Right forelimb (tissue), 1 donor: ENCODE measurements at regions not wholly inside any gene's neighbourhood (a gene's known extent, or its start where the extent isn't known, plus 50 kb on each side); places are given as distances from the start of the nearest gene placed in this dataset.

Experiments used
- DNase-seq: peaks from one replicate; pipeline ENCODE4 v3.0.0-alpha.2; 2018

DNA sequence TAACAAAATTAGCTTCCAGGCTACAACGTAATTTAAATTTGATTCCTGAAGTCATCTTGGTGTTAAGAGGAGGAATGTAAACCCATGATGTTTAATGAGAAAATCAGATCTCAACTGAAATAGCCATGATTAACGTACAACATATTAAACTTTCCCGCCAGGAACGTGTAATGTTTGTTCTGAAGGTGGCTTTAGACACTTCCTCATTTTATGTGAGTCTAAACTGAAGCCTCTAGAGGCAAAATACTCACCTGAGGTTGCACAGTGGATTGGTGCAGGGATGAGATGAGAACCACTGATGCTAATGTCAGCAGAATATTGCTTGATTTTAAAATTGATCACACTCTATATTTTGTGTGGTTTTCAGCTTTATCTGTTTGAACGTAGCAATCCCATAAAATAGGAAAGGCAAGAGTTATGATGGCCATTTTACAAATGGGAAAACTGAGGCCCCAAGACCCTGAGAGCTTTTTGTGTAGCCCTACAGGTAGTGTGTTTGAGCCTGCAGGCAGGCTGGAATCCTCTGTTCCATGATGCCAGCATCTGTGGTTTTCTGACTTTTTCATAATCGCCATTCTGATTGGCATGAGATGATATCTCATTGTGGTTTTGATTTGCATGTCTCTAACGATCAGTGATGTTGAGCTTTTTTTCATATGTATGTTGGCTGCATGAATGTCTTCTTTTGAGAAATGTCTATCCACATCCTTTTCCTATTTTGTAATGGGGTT, 243.7 kb upstream of the BMPER start:
- DNase-seq = no peak

DNA sequence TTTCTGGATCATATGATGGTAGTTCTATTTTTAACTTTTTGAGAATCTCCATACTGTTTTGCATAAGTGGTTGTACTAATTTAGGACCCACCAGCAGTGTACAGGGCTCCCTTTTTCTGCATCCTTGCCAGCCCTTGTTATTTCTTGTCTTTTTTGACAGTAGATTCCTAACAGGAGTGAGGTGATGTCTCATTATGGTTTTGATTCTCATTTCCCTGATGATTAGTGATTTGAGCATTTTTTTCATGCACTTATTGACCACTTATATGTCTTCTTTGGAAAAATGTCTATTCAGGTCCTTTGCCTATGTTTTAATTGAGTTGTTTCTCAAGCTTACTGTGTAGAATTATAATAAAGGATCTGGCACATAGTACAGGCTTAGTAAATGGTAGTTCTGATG, 238.8 kb upstream of the BMPER start:
- DNase-seq = no peak

DNA sequence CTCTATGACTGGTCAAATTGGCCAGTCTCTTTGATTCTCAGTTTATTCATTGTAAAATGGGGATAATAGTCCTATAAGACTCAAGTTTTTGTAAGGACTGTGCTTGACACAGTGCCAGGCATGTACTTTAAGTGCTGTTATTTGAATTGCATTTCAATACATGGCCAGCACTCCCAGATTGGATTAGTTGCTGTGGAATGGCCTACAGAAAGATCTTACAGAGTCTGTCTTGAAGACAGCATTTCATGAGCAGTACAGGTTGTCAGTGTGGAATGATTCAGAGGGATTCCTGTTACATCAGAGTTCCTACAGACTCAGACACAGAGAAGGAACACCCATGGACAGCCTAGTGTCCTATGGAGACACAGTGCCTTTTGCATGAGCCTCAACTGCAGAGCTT, 238.1 kb upstream of the BMPER start:
- DNase-seq = no peak

DNA sequence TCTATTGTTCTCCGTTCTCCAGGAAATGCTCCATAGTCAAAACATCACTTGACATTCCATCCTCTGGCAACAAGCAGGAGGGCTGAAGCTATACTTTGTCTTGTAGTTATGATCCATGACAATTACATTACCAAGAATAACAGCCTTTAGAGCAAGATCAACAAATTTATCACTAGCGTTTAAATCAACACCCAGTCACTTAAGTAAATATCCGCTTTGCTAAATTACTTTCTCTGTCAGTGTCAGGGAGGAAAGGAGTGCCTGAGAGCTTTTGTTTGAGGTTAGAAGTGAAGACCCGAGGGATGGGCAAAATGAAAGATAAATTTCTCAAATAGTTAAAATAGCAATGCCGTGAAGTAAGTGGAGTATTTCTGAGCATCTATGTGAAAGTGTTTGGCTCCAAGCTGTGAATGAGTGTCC, 236.1 kb upstream of the BMPER start:
- DNase-seq = no peak

DNA sequence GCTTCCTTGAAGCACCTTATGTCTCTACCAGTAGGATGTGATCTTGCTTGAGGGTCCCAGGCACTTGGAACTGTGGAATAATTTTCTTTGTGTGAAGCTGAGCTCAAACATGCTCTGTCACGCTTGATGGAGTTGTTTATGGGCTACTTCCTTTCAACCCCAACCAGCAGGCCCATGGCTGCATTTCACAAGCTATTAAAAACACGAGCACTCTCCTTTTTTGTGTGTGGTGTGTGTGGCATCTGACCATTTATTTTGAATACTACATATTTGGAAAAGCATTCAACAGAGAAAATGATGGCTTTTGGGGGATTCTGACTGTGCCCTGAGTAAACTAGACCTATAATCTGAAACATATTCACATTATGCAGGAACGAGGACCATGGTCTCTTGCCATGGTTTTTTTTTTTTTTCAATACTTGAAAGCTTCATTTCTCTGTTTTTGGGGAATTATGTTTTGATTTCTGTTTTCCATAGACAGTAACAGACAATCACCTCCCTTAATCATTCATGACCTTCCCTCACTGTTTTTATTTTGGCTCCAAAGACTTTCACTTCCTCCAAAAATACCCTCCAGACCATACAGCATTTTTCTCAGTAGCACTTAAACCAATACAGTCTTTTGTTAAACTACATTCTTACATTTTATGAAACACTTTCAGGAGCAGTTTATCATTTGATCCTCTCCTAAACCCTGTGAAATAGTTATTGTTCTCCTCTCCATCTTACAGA, 233.6 kb upstream of the BMPER start:
- DNase-seq = no peak

DNA sequence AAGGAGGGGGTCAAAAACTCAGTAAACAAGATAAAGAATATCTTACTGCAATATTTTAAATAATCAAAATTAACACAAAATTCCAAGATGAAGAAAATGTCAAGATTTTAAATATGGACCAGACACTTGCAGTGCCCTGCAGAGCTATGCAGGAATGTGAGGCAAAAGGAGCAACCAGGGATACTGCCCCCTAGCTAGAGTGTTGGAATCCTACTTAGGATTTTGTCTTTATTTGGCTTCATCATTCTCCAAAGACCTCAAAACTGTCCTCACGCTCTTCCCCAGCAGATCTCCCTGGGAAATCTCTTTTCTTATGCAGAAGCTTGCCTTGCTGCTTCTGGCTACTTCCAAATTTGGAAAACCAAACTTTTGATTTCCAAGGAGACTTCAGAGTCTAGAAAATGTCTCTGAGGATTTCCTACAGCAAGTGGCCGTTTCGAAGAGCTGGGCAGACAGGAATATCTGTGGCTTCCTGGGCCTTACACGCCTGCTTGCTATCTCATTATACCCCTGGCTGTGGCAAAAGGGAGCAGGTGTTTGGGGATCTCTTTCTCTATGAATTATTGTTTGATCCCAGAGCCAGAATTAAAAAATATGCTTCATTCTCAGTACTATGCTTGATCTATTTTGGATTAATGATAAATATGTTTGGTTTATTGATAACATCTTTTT, 232.2 kb upstream of the BMPER start:
- DNase-seq = no peak

DNA sequence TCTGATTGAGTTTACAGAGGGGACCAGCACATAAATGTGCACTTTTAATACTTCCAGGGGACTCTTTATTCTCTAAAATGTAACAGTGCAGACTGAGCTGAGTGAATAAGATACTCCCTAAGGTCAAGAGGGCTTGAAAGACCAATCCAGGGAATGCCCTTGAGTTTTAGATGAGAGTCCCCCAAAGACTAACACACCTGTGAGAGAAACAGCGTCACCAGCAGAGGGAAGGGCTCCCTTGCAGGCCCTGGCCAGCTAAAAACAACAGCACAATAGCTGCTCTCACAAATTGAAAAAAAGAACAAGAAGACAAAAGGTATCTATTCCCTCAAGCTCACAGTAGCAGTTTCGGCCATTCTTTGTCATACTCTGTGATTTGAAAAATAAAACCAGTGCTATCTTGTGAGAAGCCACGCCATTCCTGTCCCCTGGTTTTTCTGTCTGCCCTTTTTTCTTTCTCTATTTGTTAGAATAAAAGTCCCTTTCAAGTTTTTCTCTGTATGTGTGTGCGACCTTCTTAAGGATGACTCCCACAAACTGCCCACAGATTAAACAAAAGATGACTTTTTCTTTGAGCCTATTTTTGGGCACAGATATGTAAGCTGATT, 230.4 kb upstream of the BMPER start:
- no peak for DNase-seq

DNA sequence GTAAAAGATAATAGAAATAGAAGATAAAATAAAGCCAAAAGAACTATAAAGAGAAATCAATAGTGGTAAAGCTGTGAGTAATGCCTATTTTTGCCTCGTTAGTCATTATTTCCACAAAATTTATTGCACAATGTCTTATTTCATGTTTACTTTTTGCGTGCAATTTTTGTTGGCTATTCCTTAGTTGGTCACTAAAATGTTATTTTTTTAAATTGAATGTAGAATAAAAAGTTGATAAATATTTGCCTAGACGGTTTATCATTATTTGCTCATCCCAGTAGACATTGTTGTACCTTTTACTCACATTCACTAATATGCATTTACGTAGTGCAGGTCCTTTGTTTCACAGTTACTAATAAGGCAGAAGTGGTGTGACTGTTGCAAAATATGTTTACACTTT, 227.8 kb upstream of the BMPER start:
- no peak for DNase-seq

DNA sequence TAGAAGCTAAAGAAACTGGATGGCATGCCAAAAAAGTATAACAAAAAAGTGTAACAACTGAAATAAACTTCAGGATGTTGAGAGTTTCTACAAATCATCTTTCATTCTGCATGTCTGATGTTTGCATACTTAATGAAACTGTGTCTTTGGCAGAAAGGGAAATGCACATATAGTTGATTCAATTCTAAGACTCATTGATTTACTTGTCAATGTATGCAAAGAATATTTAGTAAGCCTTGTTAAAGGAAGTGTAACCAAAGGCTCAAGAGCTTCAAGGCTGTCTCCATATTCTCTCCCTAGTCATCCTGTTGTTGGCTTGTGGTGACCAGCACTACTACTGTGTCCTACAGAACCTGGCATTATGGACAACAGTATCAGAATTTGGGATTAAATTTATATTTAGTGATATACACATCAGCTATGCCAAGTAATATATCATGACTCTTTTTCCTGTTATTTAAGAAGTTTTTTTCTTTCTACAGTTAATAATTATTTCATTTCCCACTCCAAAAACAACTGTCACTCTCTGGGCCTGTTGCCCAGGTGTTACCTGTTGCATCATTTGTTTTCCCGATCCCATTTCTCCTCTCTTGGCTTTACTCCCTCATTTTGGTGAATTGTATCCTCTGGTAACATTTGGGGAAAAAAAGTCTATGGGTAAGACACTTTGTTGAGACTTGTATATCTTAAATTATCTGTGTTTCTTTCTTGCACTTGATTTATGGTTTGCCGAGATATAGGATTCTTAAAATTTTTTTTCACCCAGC, 226.6 kb upstream of the BMPER start:
- no peak for DNase-seq

DNA sequence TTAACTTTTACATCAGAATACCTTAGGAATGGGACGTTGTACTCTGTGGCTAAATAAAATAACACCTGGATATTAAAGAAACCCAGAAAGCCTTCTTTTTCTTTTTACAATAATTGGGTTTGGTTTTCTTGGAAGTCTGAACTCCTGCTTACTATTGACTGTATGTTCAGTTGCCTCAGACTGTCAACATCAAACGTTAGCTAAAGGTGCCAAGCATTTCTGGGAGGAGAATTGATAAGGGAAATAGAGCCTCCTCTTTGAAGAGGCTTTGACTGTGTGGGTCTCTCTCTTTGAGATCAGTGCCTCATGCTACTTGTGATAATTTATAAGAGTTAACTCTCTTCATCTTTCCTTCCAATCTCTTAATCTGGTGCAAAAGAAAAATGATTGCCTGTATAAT, 224.7 kb upstream of the BMPER start:
- DNase-seq = no peak

DNA sequence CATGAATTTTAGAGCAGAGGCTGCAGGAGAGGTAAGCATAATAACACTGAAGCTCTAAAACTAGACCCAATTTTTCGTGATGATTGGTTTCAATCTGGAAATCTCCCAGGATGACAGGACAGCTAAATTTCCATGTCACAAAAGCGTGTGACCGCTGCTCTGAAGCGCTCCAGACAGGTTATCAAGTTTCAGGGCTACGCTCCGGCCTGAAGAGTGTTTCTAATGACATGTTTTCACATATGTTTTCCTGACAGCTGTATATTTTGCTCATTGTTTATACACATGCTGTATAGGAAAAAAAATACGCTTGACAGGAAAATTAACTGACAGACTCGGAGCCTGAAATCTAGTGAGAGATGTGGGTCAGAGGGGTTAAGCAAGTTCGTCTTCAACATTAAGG, 219.8 kb upstream of the BMPER start:
- DNase-seq = no peak

DNA sequence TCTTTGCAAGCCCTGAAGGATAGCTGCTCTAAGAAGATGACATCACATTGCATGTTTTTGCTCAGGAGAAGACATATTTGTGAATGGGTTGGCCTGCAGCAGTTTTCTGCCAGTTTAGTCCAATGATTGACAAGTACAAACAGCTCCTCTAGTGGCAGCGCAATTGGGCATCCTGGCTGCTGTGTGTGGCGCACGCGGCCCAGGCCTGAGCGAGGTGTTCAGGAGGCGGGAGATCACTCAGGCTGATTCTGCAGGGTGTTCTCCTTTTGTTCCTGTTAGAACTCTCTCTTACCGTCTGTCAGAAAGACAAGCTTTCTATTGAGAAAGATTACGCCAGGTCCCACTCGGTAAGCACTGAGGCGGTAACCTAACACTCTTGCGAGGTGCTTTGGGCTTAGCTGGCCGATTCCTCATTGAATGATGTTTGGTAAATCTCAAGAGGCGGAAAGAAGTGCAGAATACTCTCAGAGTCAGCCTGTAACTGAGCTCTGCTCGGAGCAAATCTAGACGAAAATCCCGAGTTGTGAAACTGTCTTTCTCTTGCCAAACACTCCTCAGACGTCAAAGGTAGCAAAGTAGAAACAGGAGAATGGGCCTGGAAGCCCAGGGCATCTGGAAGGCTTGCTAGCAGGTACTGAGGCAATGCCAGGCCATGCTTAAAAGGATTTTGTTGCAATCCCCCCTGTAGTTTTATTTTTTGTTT, 219.2 kb upstream of the BMPER start:
- DNase-seq = no peak

DNA sequence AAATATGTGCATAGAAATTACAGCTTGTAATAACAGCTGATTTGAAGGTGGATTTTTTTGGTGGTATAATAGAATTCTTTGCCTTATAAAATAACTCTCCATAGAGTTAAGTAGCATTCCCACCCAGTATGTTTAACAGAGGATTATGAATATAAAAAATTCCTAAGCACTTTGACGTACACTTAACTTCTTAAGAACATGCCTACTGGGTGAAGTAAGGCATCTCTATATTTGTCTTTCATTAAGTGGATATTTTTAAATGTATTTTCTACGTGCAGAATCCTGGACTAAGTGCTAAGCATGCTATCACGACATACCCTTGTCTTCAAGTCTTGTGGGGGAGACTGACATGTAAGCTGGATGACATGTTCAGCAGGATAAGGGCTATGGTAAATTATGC, 217.7 kb upstream of the BMPER start:
- DNase-seq = no peak

DNA sequence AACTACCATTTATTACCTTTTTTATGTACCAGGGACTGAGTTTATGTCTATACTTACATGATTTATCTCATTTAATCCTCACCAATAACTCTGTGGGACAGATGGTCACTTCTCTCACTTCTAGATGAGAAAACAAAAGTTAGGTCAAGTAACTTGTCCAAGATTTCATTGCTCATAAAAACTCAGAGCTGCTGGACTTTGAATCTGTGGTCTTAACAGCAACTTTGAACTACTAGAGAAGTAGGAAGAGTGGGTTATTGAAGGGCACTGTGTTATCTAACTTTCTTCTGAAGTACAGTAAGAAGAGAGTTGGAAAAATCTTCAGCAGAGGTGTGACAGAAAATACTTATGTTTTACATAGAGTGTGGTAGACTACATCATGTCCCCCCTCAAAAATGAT, 214.2 kb upstream of the BMPER start:
- DNase-seq = no peak

DNA sequence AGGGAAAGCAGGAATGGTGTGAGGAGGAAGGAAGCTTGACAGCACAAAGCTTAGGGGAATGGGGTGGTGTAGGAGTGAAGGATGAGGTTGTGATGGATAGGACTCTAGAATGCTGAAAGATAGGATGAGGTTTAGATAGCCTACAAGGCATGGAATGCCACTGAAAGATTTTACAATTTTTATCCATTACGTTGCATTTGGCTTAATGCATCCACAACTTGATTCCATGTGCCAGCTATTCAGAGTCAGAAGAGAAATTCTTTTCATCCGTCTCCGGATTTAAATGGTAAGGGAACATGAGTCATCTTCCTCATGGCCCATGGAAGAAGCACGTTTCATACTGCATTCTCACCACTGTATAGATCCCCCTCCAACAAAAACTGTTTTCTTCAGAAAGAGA, 212.4 kb upstream of the BMPER start:
- no peak for DNase-seq

DNA sequence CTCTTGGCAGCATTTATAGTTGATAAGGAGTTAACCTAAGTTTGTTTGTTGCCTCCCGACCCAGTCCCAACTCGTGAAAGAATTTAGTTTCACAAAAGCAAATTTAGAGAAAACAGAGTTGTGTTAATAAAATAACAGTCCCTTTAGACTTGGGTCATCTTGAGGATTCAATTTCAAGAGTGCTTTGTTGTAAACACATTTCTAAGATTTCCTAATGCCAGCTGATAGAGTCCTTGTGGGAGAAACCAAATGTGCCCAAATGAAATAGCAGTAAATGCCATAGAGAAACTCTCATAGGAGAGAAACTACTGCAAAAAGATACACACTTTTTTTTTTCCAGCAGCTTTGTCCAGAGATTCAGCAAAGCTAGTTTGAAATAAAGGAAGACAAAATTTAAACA, 211.3 kb upstream of the BMPER start:
- no peak for DNase-seq

DNA sequence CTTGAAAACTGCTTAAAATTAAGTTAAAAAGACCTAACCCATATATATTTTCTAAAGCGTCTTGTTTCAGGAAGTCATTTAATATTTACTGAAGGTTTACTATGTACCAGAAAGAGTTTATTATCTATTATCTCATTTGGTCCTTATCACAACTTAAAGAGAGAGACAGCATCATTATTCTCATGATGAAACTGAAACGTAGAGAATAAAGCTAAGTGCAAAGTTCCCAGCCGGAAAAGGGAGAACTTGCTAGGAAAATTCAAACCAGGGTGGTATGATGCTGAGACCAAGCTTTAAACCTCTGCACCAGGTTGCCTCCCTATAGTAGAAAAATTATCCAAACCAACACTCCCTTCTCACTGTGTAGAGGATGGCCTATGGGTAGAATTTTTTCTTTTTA, 207.7 kb upstream of the BMPER start:
- no peak for DNase-seq

DNA sequence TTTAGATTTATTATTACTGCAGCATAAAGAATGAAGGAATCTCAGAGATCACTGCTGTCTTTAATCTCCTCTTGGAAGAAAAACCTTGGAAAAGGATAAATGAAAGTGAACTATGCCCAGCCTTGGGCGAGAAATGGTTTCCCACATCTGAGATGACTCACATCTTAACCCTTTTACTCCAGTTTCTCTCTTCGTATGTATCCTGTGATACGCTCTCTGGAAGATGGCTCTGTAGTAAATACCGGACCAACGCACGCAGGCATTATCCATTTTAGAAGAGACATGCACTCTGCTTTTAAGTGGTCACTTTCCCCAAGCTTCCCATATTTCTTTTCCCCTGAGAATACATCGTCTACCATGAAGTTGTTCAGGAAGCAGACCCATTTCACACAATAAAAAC, 207.3 kb upstream of the BMPER start:
- DNase-seq = no peak

DNA sequence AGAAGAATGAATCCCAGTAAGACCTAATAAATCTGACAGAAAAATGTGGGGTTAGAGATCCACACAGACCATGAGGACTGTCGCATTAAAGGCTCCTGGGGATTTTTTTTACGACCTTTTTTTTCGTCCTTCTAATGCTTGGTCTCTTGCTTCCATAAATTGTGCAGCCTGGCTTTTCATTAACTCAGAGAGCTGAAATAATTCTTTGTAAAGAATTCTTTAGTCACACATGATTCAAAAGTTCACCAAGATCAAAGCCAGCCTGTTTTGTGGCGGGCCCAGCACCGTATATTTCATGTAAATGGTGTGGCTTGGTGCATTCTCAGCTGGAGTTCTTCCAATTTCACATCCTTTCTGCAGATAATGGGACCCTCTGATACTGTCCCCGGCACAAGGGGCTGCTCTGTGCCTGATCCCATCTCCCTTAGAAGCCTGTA, 206.6 kb upstream of the BMPER start:
- no peak for DNase-seq

DNA sequence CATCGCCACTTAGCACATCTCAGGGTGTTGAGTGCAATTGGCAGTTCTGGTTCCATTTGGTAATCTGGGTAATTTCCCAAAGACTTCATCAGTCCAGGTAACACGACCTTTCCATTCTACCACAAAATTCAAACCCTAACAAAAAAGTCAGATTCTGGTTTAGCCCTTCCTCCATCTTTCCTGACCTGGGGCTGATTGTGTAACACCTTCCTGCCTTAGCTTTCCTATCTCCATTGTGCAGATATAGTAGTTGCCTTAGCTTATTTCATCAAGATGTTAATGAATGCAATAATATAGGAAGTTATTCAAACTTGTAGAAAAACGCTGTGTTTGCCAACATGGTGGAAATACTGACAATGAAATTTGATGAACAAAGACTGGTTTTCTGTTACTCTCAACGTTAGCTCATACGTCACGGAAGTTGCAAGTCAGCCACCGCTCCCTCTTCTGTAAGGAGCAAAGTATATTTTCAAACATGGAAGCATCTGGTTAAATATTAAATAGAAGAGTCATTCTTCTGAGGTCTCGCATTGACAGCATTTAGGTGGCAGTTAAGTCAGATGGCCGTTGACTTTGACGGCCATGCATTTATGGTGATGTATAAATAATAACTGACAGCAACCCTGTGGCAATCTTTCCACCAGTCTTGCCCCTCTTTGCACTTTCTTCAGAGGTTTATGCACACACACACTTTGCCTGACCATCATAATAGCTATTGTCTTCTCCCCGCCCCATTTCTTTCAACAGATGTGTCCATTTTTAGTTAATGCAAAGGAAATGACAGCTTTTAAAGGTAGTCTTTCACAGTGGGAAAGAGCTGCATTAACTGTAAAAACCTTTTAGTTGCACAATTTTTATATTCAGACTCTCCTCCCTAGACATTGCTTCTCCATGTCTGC, 205.1 kb upstream of the BMPER start:
- no peak for DNase-seq

DNA sequence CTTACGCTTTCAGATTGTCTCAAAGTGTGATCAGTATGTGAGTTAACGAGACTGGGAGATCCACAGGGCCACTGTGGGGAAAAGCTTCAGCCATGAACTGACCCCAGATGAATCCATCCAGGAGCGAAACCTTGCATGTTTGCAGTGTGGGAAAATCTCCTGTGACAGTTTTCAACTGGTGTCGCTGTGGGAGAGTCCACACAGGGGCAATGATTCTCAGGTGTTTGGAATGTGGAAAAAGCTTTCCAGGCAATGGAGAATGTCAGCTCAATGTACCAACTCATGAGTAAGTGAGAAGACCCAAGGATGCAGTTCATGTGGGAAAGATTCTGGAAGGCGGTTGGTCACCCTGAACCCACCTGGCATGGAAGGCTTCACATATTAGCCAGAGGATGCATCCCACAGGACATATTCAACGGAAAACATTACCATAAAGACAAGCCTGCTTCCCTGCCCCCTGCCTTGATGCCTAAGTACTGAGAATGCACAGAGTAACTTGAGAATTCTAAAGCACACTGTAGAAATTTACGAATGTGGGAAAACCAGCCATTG, 204.1 kb upstream of the BMPER start:
- no peak for DNase-seq
